D721Med (cell line): ENCODE measurements at regions not wholly inside any gene's neighbourhood (a gene's known extent, or its start where the extent isn't known, plus 50 kb on each side); places are given as distances from the start of the nearest gene placed in this dataset.

ENCODE experiments used
- DNase-seq: peaks from one replicate; pipeline ENCODE4 v3.0.0; 2011; ENCODE audit warnings: low spot score; ENCODE audit not compliant: insufficient read length
- FAIRE-seq: peaks from 2 replicates; lab custom pipeline; 2011; peaks lifted over from hg19 to GRCh38; lab: Jason Lieb, UNC
- TF ChIP-seq, protein P1 (sequence below): IDR thresholded peaks from 2 replicates; pipeline ENCODE4 v1.5.1; 2012; ENCODE audit warnings: mild to moderate bottlenecking, control low read depth; ENCODE audit not compliant: insufficient read depth; ENCODE audit errors: missing control alignments

DNA sequence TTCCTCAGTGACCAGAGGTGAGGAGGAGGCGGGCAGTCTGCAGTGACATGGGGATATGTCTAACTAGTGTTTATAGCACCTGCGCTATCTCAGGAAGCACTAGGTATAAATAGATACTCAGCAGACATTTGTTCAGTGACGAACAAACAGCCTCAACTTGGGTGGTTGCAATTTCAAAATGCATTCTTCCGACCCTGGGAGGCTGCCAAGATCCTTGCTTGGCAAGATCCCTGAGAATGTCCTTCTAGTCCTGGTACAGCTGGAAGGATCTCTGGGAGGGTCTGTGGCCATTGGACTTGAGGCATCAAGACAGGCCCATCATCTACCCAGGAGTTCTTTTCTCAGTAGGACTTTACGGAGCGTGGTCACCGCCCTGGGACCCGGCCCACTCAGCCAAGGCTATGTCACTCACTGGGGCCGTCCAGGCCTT, 299.5 kb downstream of the ZNF536 start:
- TF ChIP-seq, protein P1, sequence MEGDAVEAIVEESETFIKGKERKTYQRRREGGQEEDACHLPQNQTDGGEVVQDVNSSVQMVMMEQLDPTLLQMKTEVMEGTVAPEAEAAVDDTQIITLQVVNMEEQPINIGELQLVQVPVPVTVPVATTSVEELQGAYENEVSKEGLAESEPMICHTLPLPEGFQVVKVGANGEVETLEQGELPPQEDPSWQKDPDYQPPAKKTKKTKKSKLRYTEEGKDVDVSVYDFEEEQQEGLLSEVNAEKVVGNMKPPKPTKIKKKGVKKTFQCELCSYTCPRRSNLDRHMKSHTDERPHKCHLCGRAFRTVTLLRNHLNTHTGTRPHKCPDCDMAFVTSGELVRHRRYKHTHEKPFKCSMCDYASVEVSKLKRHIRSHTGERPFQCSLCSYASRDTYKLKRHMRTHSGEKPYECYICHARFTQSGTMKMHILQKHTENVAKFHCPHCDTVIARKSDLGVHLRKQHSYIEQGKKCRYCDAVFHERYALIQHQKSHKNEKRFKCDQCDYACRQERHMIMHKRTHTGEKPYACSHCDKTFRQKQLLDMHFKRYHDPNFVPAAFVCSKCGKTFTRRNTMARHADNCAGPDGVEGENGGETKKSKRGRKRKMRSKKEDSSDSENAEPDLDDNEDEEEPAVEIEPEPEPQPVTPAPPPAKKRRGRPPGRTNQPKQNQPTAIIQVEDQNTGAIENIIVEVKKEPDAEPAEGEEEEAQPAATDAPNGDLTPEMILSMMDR: no peak
- DNase-seq (no peak), FAIRE-seq (no peak)

DNA sequence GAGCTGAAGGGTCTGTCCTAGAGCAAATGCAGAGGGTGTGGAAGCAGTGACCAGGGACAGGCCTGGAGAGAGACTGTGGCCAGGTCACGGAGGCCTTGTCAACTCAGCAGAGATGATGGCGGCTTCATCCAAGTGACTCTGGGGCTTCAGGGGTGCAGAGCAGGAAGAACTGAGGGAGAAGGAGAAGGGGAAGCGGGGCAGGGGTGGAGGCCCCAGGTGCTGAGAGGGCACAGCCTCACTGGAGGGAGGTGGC, 299.1 kb downstream of the ZNF536 start:
- DNase-seq (no peak), FAIRE-seq (no peak)
- TF ChIP-seq, protein P1: no peak

DNA sequence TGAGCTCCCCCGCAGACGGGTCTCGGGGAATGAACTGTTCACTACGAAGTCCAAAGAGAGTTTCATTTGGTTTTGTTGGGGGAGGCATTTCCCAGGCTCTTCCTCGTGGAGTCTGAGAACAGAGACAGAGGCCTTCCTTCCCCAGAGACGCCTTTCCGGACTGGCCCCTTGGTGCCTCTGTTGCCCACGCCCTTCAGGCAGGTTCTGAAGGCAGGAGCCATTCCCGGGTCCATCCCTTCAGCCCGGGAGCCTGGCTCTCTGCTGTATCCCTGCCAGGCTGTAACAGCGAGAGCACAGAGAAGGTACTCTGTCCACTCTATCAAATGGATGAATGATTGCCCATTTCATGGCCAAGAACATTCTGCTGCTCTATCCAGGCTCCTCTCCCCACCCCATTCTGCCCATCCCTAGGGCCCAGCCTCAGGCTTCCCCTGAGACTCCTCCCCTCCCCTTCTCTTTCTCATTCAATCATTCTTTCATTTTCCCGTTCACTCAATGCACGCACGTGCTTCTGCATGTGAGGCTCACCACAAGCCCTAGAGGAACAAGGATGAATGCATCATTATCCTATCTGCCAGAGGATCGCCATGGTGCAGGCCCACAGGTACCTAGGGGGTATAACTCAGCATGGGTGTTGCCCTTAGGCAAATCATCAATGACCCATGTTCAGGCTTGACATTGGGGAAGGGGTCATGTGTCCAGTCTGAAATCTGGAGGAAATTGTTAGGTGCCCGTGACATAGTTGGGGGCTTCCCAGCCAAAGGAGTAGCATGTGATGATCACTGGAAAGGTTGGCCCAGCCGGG, 298.6 kb downstream of the ZNF536 start:
- DNase-seq (no peak), FAIRE-seq (no peak)
- TF ChIP-seq, protein P1: no peak

DNA sequence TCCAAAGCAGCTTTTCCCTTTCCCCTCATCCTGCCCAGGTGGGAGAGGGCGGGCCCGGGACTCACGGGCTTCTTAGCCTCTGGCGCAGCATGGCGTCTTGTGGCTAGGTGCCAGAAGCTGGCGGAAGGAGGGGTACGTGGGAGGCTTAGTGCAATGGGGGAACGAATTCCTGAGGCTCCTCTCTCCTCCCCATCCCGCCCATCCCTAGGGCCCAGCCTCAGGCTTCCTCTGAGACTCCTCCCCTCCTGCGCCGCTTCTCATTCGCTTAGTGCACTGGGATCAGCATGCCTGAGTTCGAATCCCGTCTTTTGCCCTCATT, 297.8 kb downstream of the ZNF536 start:
- FAIRE-seq (no peak), DNase-seq (no peak)
- TF ChIP-seq, protein P1: no peak

DNA sequence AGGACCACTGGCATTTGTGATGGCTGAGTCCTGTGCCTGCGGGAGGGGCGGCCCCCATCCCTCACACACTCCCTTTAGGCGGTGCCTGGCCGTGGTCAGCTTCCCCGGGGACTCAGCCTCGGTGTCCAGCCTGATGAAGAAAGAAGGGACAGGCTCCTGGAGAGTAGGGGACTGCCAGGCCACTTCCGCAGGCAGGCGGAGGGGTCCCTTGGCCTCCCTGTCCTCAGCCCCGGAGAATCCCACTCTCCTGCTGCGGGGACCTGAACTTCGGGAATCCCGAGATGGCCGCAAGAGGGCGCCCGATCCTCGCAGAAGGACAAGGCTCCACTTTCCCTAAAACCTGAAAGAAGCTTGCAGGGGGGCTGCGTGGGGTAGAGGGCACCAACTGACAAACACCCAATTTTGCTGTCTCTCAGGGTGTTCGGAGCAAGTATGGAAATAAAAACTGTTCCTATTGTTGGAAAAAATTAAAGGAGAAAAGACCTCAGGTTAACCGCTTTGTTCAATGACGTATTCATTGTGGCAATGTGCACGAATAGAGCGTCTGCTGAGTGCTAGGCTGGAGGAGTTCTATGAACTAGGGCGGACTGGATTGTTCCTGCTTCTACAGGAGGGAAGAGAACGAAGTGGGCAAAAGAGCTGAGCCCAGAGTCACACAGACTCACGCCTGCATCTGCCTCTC, 297.3 kb downstream of the ZNF536 start:
- DNase-seq: no peak
- no peak for FAIRE-seq
- TF ChIP-seq, protein P1: peak; percentile 91

DNA sequence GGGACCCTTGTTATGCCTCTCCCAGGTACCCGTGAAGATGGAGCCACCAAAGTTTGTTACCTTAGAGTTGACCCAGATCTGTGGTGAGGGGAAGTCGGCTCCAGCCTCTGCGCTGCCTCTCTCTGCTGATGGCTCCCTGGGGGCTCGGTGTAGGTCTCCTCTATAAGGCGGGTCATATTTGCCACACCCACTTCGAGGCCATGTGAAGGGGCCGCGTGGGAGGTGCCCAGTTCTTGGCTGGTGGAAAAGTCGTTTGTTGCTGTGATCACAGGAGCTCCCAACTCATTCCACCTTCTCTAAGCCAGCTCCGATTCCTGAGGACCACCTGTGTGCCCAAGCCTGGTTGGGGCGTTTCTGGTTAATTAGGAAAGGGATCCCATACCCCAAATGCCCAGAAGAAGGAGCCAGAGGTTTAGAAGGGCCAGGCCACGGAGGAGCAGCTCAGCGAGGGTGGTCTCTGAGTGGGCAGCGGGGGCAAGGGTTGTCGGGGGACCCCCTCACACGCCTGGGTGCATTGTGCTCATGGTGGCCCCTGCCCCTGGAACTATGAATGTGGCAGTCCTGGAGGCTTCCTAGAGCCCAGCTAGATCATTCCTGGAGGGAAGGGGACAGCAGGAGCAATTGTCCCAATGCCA, 296.5 kb downstream of the ZNF536 start:
- no peak for DNase-seq
- no peak for FAIRE-seq
- TF ChIP-seq, protein P1: no peak

DNA sequence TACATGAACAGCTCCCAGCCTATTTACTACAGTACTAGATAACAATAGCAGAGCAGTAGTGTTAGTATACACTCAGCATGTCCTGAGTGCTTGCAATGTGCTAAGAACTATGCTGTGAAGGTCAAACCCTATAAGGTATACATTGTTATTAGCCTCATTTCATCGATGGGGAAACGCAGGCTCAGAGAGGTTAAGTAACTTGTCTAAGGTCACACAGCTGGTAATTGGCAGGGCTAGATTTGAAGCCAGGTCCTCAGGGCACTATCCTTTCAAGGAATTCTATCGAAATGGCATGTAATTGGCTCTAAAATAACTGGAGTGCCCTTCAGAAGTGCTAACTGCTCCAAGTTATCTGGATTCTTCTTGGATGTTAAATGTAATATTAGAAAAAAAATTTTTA, 295.6 kb downstream of the ZNF536 start:
- no peak for DNase-seq
- TF ChIP-seq, protein P1: no peak
- FAIRE-seq: no peak
